ENCODE measurements at regions not wholly inside any gene's neighbourhood (a gene's known extent, or its start where the extent isn't known, plus 50 kb on each side); places are given as distances from the start of the nearest gene placed in this dataset.

GRCh38 chr15:70158309-70159000 lies 60.7 kb upstream of the TLE3 start:
- TF ChIP-seq CTCF (IDR thresholded peaks at IDR 0.05; ENCODE audit: low read depth, low read length): no peak
- in situ Hi-C loops (cut with HindIII; ENCODE audit: low sequenced_read_pairs): no loop called here
- no peak overlapping the region for H3K4me3 ChIP-seq (ENCODE audit: low read depth, low read length)
- no peak for DNase-seq (ENCODE audit: low read depth, low spot score)

DNA sequence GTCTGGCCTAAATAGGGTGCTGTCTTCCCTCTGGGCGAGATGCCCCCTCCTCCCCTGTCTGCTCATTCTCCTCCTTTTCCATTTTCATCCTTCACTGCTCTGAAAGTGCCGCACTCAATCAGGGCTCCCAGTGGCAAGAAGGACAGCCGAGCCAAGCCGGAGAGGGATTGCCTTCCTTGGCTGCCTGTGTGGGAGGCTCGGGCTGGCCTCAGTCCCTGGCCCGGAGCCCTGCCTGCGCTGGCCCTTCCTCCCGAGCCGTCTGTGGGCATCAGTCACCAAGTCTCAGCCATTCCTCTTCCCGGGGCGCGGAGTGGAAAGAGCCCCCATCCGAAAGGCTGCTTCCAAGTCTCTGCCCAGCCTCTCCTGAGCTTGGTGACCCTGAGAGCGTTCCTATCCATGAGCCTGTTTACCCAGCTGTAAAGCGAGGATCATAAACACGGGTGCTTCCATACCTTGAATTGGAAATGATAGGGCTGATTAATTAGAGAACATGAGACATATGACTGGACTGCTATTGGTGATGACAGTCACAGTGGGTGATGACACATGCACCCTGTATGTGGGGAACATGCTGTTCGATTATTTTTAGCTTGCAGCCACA lies 59.1 kb upstream of the TLE3 start:
- in situ Hi-C loops (cut with HindIII; ENCODE audit: low sequenced_read_pairs): no loop called here
- no peak overlapping the region for H3K4me3 ChIP-seq (ENCODE audit: low read depth, low read length)
- DNase-seq (ENCODE audit: low read depth, low spot score): peak; percentile 25
- TF ChIP-seq CTCF (IDR thresholded peaks at IDR 0.05; ENCODE audit: low read depth, low read length): no peak

DNA sequence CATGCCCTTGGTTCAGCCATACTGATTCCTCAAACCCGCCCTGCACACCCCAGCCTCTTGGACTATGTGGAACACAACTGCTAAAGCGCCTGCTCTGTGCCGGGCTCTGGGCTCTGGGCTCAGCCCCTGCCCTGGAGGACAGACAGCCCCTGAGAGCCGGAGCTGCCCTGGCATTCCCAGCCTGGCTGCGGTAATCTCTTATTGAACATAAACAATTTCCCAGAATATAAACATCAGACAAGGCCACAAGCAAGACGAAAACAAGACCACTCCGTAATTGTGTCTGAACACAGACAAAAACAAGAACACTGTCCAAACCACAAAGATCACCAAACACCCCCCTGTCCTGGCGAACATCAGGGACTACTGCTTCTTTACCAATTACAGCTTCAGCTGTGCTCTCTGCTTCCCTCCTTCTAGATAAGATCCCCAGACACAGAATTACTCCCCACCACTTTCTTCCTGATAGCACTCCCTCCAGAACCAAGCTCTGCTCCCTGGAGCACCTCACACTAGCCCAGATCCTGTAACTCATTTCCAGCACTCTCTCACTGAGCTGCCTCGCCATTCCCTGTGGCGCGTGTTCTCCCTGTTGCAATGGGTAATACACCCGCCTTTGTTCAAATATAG lies 57.1 kb upstream of the TLE3 start:
- no peak for DNase-seq (ENCODE audit: low read depth, low spot score)
- H3K4me3 ChIP-seq (ENCODE audit: low read depth, low read length): no peak overlapping the region
- in situ Hi-C loops (cut with HindIII; ENCODE audit: low sequenced_read_pairs): no loop called here
- TF ChIP-seq CTCF (IDR thresholded peaks at IDR 0.05; ENCODE audit: low read depth, low read length): no peak

DNA sequence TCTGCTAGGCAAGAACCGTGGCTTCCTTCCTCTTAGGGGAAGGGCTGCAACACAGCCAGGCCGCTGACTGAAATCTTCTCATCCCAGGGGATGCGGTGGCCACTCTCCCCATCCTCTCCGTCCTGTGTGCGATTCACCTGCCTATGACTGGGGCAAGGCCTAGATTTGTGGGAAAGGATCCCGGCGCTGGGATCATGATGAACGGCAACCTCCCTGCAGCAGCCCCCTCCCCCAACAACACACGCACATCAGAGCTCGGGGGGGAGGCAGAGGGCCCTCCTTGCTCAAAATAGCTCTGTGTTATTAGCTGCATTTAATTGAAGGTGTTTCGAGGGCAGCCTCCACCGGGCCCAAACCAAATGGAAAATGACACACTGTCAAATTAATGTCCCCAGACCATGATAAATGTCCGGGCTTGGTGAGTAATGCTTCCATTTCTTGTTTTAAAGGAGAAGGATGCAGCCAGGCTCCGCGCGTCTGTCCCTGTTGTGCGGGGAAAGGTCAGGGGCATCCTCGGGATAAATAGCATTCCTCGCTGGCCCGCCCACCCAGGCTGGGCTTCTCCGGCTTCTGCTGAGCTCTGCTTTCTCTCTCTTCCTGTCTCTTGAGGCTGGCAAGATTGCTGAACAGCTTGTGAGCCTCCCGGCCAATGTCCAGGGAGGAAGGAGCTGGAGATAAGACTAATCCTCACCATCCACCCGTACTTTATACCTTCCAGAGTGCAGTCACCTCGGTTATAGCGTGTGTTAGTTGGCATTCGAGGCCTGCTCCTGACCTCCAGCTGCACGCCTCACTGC lies 56.4 kb upstream of the TLE3 start:
- no peak overlapping the region for H3K4me3 ChIP-seq (ENCODE audit: low read depth, low read length)
- DNase-seq (ENCODE audit: low read depth, low spot score): no peak
- in situ Hi-C loops (cut with HindIII; ENCODE audit: low sequenced_read_pairs): no loop called here
- no peak for TF ChIP-seq CTCF (IDR thresholded peaks at IDR 0.05; ENCODE audit: low read depth, low read length)

DNA sequence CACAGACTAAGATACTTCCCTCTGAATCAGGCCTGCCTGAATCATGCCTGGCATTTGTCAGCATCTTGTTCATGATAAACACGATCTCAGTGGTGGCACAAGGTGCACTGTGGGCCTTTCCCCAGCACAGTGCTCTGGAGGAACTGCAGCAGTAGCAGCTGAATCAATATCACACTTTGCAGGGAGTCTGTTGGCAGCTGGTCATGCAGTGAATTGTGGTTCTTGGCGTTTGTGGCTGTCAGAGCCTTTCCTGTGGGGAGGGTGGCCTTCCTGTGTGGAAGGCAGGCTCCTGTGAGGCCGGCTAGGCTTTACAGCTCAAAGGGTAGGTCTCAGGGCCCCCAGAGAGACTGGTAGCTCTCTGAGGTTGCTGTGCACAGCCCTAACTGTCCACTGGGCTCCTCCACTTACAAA lies 54.4 kb upstream of the TLE3 start:
- peak; percentile 68 for DNase-seq (ENCODE audit: low read depth, low spot score)
- no peak for TF ChIP-seq CTCF (IDR thresholded peaks at IDR 0.05; ENCODE audit: low read depth, low read length)
- no peak overlapping the region for H3K4me3 ChIP-seq (ENCODE audit: low read depth, low read length)
- in situ Hi-C loops (cut with HindIII; ENCODE audit: low sequenced_read_pairs): no loop called here

DNA sequence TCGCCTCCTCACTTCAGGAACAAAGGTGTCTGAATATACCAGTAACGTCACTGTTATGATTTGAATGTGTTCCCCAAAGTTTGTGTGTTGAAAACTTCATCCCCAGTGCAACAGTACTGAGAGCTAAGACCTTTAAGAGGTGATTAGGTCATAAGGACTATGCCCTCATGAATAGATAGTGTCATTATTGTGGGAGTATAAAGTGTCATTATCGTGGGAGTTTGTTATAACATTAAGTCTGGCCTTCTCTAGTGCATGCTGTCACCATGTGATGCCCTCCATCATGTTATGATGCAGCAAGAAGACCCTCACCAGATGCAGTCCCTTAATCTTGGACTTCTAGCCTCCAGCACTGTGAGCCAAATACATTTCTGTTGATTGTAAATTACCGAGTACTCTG lies 53.7 kb upstream of the TLE3 start:
- TF ChIP-seq CTCF (IDR thresholded peaks at IDR 0.05; ENCODE audit: low read depth, low read length): no peak
- DNase-seq (ENCODE audit: low read depth, low spot score): no peak
- no peak overlapping the region for H3K4me3 ChIP-seq (ENCODE audit: low read depth, low read length)
- in situ Hi-C loops (cut with HindIII; ENCODE audit: low sequenced_read_pairs): no loop called here
